GM12874 (cell line): ENCODE measurements at regions not wholly inside any gene's neighbourhood (a gene's known extent, or its start where the extent isn't known, plus 50 kb on each side); places are given as distances from the start of the nearest gene placed in this dataset.

Source experiments
- CTCF ChIP-seq: IDR thresholded peaks from 2 replicates; pipeline ENCODE4 v1.5.1; 2011; ENCODE audit warnings: low read depth, mild to moderate bottlenecking, control low read depth, low read length, moderate library complexity; ENCODE audit not compliant: insufficient read depth

- no peak for TF ChIP-seq CTCF
Observed at GRCh38 chr2:215552144-215552580, 116.3 kb upstream of the FN1 start.

GRCh38 chr2:215550331-215550730 lies 114.5 kb upstream of the FN1 start:
- TF ChIP-seq CTCF, result no peak

GRCh38 chr2:215548714-215549113 lies 112.8 kb upstream of the FN1 start:
- TF ChIP-seq CTCF, result no peak

GRCh38 chr2:215542690-215543089 lies 106.8 kb upstream of the FN1 start:
- no peak for TF ChIP-seq CTCF

GRCh38 chr2:215540658-215541057 lies 104.8 kb upstream of the FN1 start:
- no peak for TF ChIP-seq CTCF

GRCh38 chr2:215537611-215538010 lies 101.7 kb upstream of the FN1 start:
- TF ChIP-seq CTCF, result no peak

- no peak for TF ChIP-seq CTCF
Observed at GRCh38 chr2:215536510-215536909, 100.6 kb upstream of the FN1 start.

GRCh38 chr2:215535741-215536140 lies 99.9 kb upstream of the FN1 start:
- no peak for TF ChIP-seq CTCF
